ENCODE measurements at regions not wholly inside any gene's neighbourhood (a gene's known extent, or its start where the extent isn't known, plus 50 kb on each side); places are given as distances from the start of the nearest gene placed in this dataset.

- no peaks in the 10 kb centered on the region for H4K20me1 ChIP-seq (ENCODE audit: insufficient read depth)
- H3K79me2 ChIP-seq (ENCODE audit: insufficient read depth, low read length): no peaks in the 10 kb centered on the region
- no peaks in the 10 kb centered on the region for H3K9me2 ChIP-seq (ENCODE audit: insufficient read depth)
- no peak overlapping the region for H2AFZ ChIP-seq (ENCODE audit: low read depth, low read length, poor library complexity, severe bottlenecking)
- no peaks in the 10 kb centered on the region for H3K36me3 ChIP-seq (ENCODE audit: control insufficient read depth in 1 of 2, insufficient read depth in 2 of 2, low read length in 2 of 2)
- intact Hi-C loops (cut with micrococcal nuclease): no loop called here
- H3K9ac ChIP-seq (ENCODE audit: low read length): no peak overlapping the region
- H3K4me2 ChIP-seq (ENCODE audit: low read length): no peak overlapping the region
- ATAC-seq: no peak
- RAD21 ChIA-PET (ENCODE audit: low non-redundant PET in 1 of 2, low total read pairs in 2 of 2, uncharacterized antibody in 2 of 2, unreplicated experiment in 2 of 2): no interaction called here
- H3K4me1 ChIP-seq (ENCODE audit: control insufficient read depth in 1 of 2, insufficient read depth in 2 of 2, low read length in 2 of 2): no peaks in the 10 kb centered on the region
- POLR2A ChIA-PET: no interaction called here
- no peak overlapping the region for H3K4me3 ChIP-seq (replicated peaks in 1 of 2; ENCODE audit: low read depth in 1 of 2, low read length in 2 of 2)
- H3K27ac ChIP-seq (ENCODE audit: low read depth, low read length): no peak overlapping the region
- BruUV-seq (replicated peaks): no TSS peak
- no peaks in the 10 kb centered on the region for H3K9me3 ChIP-seq (ENCODE audit: control insufficient read depth in 1 of 2, insufficient read depth in 1 of 2, low read depth in 1 of 2, low read length in 2 of 2)
- CTCF ChIA-PET: no interaction called here
- DNase-seq (ENCODE audit: low read depth, low spot score): no peak
- no peak for TF ChIP-seq POLR2AphosphoS5 (IDR thresholded peaks at IDR 0.05; ENCODE audit: low read depth, low read length)
- TF ChIP-seq, protein P1, sequence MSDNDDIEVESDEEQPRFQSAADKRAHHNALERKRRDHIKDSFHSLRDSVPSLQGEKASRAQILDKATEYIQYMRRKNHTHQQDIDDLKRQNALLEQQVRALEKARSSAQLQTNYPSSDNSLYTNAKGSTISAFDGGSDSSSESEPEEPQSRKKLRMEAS (IDR thresholded peaks at IDR 0.05): no peak
- TF ChIP-seq YY1 (IDR thresholded peaks at IDR 0.05; ENCODE audit: extremely low read depth, insufficient replicate concordance, low read depth, low read length): no peak
- TF ChIP-seq, protein P2, sequence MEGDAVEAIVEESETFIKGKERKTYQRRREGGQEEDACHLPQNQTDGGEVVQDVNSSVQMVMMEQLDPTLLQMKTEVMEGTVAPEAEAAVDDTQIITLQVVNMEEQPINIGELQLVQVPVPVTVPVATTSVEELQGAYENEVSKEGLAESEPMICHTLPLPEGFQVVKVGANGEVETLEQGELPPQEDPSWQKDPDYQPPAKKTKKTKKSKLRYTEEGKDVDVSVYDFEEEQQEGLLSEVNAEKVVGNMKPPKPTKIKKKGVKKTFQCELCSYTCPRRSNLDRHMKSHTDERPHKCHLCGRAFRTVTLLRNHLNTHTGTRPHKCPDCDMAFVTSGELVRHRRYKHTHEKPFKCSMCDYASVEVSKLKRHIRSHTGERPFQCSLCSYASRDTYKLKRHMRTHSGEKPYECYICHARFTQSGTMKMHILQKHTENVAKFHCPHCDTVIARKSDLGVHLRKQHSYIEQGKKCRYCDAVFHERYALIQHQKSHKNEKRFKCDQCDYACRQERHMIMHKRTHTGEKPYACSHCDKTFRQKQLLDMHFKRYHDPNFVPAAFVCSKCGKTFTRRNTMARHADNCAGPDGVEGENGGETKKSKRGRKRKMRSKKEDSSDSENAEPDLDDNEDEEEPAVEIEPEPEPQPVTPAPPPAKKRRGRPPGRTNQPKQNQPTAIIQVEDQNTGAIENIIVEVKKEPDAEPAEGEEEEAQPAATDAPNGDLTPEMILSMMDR (IDR thresholded peaks at IDR 0.05 in 2 of 3, conservative IDR thresholded peaks at IDR 0.05 in 1 of 3; ENCODE audit: borderline replicate concordance in 1 of 3, insufficient read depth in 1 of 3, low read depth in 2 of 3, low read length in 2 of 3): no peak
- no peaks in the 10 kb centered on the region for H3K27me3 ChIP-seq (ENCODE audit: insufficient read depth, low read length)
These were observed 74.6 kb upstream of the KIF5B start for GRCh38 chr10:32130788-32131187.

GRCh38 chr10:32125023-32125422 is 68.8 kb upstream of the KIF5B start:
- H3K4me2 ChIP-seq (ENCODE audit: low read length): no peak overlapping the region
- CTCF ChIA-PET: no interaction called here
- no peaks in the 10 kb centered on the region for H4K20me1 ChIP-seq (ENCODE audit: insufficient read depth)
- H3K79me2 ChIP-seq (ENCODE audit: insufficient read depth, low read length): no peaks in the 10 kb centered on the region
- no TSS peak for BruUV-seq (replicated peaks)
- intact Hi-C loops (cut with micrococcal nuclease): no loop called here
- RAD21 ChIA-PET (ENCODE audit: low non-redundant PET in 1 of 2, low total read pairs in 2 of 2, uncharacterized antibody in 2 of 2, unreplicated experiment in 2 of 2): no interaction called here
- H3K27ac ChIP-seq (ENCODE audit: low read depth, low read length): no peak overlapping the region
- H3K9me2 ChIP-seq (ENCODE audit: insufficient read depth): no peaks in the 10 kb centered on the region
- no peaks in the 10 kb centered on the region for H3K36me3 ChIP-seq (ENCODE audit: control insufficient read depth in 1 of 2, insufficient read depth in 2 of 2, low read length in 2 of 2)
- H3K27me3 ChIP-seq (ENCODE audit: insufficient read depth, low read length): no peaks in the 10 kb centered on the region
- H3K4me1 ChIP-seq (ENCODE audit: control insufficient read depth in 1 of 2, insufficient read depth in 2 of 2, low read length in 2 of 2): no peaks in the 10 kb centered on the region
- H3K9me3 ChIP-seq (ENCODE audit: control insufficient read depth in 1 of 2, insufficient read depth in 1 of 2, low read depth in 1 of 2, low read length in 2 of 2): no peaks in the 10 kb centered on the region
- no peak overlapping the region for H3K4me3 ChIP-seq (replicated peaks in 1 of 2; ENCODE audit: low read depth in 1 of 2, low read length in 2 of 2)
- ATAC-seq (no peak), DNase-seq (ENCODE audit: low read depth, low spot score) (no peak)
- POLR2A ChIA-PET: no interaction called here
- no peak overlapping the region for H2AFZ ChIP-seq (ENCODE audit: low read depth, low read length, poor library complexity, severe bottlenecking)
- H3K9ac ChIP-seq (ENCODE audit: low read length): no peak overlapping the region
- TF ChIP-seq, protein P1 (IDR thresholded peaks at IDR 0.05): no peak
- no peak for TF ChIP-seq EZH2phosphoT487 (IDR thresholded peaks at IDR 0.05; ENCODE audit: borderline replicate concordance)
- no peak for TF ChIP-seq YY1 (IDR thresholded peaks at IDR 0.05; ENCODE audit: extremely low read depth, insufficient replicate concordance, low read depth, low read length)
- no peak for TF ChIP-seq RAD21 (IDR thresholded peaks at IDR 0.05; ENCODE audit: low read depth)
- TF ChIP-seq POLR2AphosphoS5 (IDR thresholded peaks at IDR 0.05; ENCODE audit: low read depth, low read length): no peak
- TF ChIP-seq ELF1 (IDR thresholded peaks at IDR 0.05; ENCODE audit: borderline replicate concordance, low read depth): no peak
- no peak for TF ChIP-seq TCF7L2 (IDR thresholded peaks at IDR 0.05; ENCODE audit: borderline replicate concordance, extremely low read depth, insufficient read depth, insufficient read length)
- TF ChIP-seq, protein P2 (IDR thresholded peaks at IDR 0.05 in 2 of 3, conservative IDR thresholded peaks at IDR 0.05 in 1 of 3; ENCODE audit: borderline replicate concordance in 1 of 3, insufficient read depth in 1 of 3, low read depth in 2 of 3, low read length in 2 of 3): no peak
- TF ChIP-seq SP1 (IDR thresholded peaks at IDR 0.05; ENCODE audit: low read depth): no peak
- TF ChIP-seq CBX3 (IDR thresholded peaks at IDR 0.05; ENCODE audit: low read depth): no peak
